Activated CD4-positive, CD25-positive, alpha-beta regulatory T cell (primary cell): ENCODE measurements at regions not wholly inside any gene's neighbourhood (a gene's known extent, or its start where the extent isn't known, plus 50 kb on each side); places are given as distances from the start of the nearest gene placed in this dataset.
"Not testable (repeated sequence)": the region's sequence is repeated elsewhere in the genome, so short reads cannot be mapped to it uniquely, and the experiment has no call there.

Source experiments
- DNase-seq, 4 experiments: peaks; one replicate each; lab custom pipeline; 2025; lab: John Stamatoyannopoulos, UW

DNA sequence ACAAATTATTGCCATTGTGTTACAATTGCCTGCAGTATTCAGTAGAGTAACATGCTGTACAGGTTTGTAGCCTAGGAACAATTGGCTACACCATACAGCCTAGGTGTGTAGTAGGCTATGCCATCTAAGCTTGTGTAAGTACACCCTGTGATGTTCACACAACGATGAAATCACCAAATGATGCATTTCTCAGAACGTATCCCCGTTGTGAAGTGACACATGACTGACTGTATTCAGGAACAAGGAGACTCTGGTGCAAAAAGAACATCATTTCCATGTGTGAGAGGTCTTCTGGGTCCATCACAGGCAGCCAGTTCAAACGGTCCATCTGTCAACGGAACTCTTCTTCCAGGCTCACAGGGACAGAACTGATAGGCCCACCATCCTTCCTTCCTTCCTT lies 263.7 kb downstream of the ANAPC1 start:
- DNase-seq, result no peak

DNA sequence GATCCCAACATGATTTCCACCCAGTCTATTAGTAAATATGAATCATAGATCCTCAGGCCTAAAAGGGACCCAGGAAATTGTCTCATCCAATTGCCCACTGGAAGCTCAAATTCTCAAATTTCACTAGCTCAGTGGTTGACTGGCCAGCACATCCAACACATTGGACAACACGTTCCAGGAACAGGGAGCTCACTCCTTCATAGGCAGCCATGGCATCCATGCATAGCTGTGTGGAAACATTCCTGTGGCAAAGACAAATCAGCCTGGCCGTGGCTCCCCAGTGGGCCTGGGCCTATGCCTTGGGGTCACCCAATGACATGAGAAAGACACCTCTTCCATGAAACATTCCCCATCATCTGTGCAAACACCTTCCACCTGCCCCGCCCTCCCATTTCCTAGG lies 261.1 kb downstream of the ANAPC1 start:
- DNase-seq, result no peak

DNA sequence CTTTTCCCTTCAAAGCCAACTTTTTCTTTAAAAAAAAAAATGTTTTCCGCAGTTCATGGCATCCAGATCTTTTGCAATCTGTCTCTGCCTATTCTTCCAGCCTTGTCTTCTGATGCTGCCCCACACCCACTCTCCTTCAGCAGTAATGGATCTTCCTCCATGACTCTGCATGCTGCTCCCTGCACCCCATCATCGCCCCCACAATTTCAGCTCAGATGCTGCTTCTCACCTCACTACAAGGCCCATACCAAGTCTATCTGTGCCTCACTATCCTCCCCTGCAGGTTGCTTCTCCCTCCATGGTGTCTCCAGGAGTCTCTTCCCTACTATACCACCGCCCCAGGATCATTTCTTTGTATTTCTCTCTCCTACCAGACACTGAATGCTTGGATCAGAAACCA lies 260.6 kb downstream of the ANAPC1 start:
- no peak for DNase-seq

GRCh38 chr2:111624411-111625156 lies 259.4 kb downstream of the ANAPC1 start:
- no peak for DNase-seq

DNA sequence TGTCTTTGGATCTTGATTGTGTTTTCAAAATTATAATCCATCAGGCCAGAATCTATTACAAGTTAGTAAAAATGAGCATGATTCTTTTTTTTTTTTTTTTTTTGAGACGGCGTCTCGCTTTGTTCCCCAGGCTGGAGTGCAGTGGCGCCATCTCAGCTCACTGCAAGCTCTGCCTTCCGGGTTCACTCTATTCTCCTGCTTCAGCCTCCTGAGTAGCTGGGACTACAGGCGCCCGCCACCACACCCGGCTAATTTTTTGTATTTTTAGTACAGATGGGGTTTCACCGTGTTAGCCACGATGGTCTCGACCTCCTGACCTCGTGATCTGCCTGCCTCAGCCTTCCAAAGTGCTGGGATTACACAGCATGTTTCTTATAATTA lies 258.8 kb downstream of the ANAPC1 start:
- DNase-seq, result not testable (repeated sequence)

- no peak for DNase-seq
Measured at GRCh38 chr2:111626037-111626864, 257.7 kb downstream of the ANAPC1 start.

- no peak for DNase-seq
Measured at GRCh38 chr2:111626865-111627163, 257.2 kb downstream of the ANAPC1 start.

GRCh38 chr2:111627256-111627655 lies 256.7 kb downstream of the ANAPC1 start:
- no peak for DNase-seq

GRCh38 chr2:111628221-111628620 lies 255.8 kb downstream of the ANAPC1 start:
- DNase-seq, result no peak

GRCh38 chr2:111629983-111630382 lies 254.0 kb downstream of the ANAPC1 start:
- no peak for DNase-seq

- DNase-seq, result no peak
Measured at GRCh38 chr2:111632661-111633060, 251.3 kb downstream of the ANAPC1 start.

DNA sequence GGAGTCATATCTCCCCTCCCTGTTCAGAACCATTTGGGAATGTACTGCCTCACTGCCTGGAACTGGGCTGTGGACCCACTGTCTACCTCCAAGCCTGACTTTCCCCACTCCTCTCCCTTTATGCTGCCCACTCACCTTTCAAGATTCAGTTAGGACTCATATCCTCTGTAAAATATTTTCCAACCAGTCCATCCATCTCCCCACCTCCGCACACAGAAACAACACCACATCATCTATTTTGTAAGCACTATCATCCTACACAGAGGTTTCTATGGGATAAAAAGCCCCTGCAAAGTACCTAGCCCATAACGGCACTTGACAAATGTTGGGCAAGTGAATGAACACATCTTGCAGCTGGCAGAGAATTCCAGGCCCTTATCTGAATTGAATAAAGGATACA lies 250.8 kb downstream of the ANAPC1 start:
- no peak for DNase-seq

- no peak for DNase-seq
Measured at GRCh38 chr2:111633643-111634042, 250.3 kb downstream of the ANAPC1 start.

DNA sequence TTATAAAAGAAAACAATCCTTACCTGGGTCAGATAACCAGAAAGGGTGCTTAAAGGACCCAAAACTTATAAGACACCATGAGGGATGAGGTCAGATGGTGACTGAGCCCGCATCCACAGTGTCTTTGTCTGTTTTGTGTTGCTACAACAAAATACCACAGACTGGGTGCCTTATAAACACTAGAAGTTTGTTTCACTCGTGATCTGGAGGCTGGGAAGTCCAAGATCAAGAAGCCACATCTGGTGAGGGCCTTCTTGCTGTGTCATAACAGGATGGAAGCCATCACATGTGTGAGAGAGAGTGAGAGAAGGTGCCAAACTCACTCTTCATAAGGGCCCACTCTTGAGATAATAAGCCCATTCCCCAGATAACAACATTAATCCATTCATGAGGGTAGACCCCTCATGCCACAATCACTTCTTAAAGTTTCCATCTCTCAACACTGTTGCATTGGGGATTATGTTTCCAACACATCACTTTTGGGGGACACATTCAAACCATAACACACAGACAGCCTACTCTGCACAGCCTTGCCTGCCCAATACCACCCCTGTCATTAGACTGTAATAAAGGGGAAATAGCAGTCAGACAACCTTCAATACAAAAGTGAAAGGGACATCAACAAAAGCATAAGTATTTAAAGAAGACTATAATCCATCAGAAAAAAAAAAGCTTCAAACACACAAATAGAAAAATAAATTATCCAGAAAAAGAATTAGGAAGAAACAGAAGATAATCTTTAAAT lies 249.8 kb downstream of the ANAPC1 start:
- DNase-seq, result no peak

- DNase-seq, result no peak
Measured at GRCh38 chr2:111634995-111635538, 248.9 kb downstream of the ANAPC1 start.

- DNase-seq, result no peak
Measured at GRCh38 chr2:111636905-111637304, 247.1 kb downstream of the ANAPC1 start.

DNA sequence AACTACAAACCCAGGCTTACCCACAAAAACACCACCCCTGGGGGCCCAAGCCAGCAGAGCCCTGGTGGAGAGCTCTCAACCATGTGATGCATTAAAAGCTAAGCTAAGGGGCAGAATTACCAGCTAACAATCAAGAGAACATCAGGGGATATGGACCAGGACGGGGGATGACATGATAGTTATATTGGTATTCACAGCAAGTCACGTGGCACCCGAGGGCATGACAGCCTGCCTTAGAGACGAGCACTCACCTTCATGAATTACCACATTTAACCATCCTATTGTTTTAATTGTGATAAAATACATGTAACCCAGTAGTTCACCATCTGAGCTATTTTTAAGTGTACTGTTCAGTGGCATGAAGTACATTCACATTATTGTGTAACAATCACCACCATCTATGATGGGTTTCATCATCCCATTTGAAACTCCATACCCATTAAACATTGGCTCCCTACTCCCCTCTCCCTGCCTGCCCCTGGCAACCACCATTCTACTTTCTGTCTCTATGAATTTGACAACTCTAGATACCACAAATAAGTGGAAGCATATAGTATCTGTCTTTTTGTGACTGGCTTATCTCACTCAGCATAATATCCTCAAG lies 245.6 kb downstream of the ANAPC1 start:
- no peak for DNase-seq

- no peak for DNase-seq
Measured at GRCh38 chr2:111640480-111640879, 243.5 kb downstream of the ANAPC1 start.

DNA sequence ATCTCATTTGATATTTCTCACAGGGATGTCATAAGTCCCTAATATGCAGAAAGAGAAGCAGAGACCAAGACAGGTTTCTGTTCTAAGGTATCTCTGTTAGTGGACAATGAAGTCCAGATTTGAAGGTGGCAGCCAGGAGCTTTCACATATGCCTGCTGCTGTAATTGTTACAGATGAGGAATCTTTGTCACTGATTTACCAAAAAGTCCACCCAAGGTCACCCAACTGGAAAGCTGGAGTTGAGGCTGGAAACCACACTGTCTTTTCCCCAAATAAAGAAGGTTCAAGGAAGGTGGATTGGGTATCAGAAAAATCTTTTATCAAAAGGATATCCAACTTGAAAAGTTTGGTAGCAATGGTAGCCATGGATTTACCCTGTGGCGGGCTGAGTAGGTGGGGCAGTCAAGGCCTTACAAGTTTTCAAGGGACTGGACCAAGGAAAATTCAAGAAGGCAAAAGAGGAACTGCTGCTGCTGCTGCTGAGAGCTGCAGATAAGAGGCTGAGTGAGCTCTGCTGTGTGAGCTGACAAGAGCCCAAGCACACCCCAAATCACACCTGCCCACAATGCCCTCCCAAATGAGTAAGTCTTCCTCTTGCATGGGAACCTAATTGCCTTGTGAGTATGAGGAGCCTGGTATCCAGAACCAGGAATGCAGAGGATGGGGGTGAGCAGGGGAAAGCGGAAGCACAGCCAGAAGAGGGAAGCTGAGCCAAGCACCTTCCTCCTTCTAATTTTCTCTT lies 241.2 kb downstream of the ANAPC1 start:
- DNase-seq, result no peak

GRCh38 chr2:111643759-111644158 lies 240.2 kb downstream of the ANAPC1 start:
- no peak for DNase-seq

DNA sequence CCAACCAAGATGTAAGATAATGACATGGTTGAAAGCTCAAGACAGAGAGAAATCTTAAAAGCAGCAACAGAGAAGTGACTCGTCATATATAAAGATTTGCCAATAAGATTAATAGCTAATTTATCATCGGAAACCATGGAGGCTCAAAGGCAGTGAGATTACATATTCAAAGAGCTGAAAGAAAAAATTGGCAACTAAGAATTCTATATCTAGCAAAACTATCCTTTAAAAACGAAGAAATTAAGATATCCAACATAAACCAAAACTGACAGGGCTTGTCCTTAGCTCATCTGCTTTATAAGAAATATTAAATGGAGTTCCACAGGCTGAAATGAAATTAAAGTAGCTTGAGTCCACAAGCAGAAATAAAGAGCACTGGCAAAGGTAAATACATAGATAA lies 236.6 kb downstream of the ANAPC1 start:
- DNase-seq, result no peak

DNA sequence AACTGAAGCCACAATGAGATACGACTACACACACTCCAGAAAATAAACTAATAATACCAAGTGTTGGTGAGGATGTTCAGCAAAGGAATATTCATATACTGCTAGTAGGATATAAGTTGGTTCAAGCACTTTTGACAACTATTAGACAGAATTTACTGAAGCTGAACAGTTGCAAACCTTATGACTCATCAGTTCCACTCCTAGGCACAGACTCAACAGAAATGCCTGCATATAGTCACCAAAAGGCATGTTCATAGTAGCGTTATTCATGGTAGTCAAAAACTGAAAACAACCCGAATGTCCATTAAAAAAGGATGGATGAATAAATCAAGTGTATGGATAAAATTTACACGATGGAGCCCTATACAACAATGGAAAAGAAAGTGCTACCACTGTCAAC lies 232.0 kb downstream of the ANAPC1 start:
- DNase-seq, result no peak
